ENCODE measurements at regions not wholly inside any gene's neighbourhood (a gene's known extent, or its start where the extent isn't known, plus 50 kb on each side); places are given as distances from the start of the nearest gene placed in this dataset.

DNA sequence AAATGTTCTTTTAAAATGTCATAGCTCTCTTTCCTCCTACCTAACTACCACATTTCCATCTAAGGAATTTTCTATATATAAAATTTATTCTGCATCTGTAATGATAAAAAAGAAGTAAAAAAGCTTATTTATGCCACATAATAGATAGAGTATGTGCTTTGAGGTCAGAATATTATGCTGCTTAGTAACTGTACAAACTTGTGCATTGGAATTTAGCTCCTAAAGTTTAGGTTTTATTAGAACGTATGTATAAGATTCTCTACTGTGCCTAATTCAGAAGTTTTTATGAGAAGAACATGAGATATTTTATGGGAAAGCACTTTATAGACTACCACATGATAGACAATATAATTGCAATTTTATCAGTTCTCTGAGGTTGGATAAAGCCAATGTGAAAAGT, 384.6 kb downstream of the SLC16A7 start:
- TF ChIP-seq, protein P1, sequence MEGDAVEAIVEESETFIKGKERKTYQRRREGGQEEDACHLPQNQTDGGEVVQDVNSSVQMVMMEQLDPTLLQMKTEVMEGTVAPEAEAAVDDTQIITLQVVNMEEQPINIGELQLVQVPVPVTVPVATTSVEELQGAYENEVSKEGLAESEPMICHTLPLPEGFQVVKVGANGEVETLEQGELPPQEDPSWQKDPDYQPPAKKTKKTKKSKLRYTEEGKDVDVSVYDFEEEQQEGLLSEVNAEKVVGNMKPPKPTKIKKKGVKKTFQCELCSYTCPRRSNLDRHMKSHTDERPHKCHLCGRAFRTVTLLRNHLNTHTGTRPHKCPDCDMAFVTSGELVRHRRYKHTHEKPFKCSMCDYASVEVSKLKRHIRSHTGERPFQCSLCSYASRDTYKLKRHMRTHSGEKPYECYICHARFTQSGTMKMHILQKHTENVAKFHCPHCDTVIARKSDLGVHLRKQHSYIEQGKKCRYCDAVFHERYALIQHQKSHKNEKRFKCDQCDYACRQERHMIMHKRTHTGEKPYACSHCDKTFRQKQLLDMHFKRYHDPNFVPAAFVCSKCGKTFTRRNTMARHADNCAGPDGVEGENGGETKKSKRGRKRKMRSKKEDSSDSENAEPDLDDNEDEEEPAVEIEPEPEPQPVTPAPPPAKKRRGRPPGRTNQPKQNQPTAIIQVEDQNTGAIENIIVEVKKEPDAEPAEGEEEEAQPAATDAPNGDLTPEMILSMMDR (conservative IDR thresholded peaks at IDR 0.05 in 1 of 2, IDR thresholded peaks at IDR 0.05 in 1 of 2; ENCODE audit: low read depth in 1 of 2, low read length in 2 of 2): no peak
- no peak for TF ChIP-seq EZH2 (IDR thresholded peaks at IDR 0.05; ENCODE audit: low read length, missing control alignments)

All from fibroblast of lung (primary cell).